HUES6 (cell line): ENCODE measurements at regions not wholly inside any gene's neighbourhood (a gene's known extent, or its start where the extent isn't known, plus 50 kb on each side); places are given as distances from the start of the nearest gene placed in this dataset.

Source experiments
- H3K27ac ChIP-seq: 2 replicates; pipeline ENCODE4 v1.7.0; 2013; ENCODE audit warnings: low read depth, mild to moderate bottlenecking, low read length, inconsistent platforms
- H3K27me3 ChIP-seq: 2 replicates; pipeline ENCODE4 v1.6.1; 2013; ENCODE audit warnings: low read length; ENCODE audit not compliant: control insufficient read depth, insufficient read depth
- H3K36me3 ChIP-seq: 2 replicates; pipeline ENCODE4 v1.6.1; 2013; ENCODE audit warnings: low read length; ENCODE audit not compliant: control insufficient read depth, insufficient read depth
- H3K4me1 ChIP-seq: 2 replicates; pipeline ENCODE4 v1.6.1; 2013; ENCODE audit warnings: low read length; ENCODE audit not compliant: control insufficient read depth, insufficient read depth
- H3K4me3 ChIP-seq: 2 replicates; pipeline ENCODE4 v1.5.1; 2013; ENCODE audit warnings: low read depth, low read length
- H3K9ac ChIP-seq: one replicate; pipeline ENCODE4 v1.6.1; 2013; ENCODE audit warnings: mild to moderate bottlenecking, low read length
- H3K9me3 ChIP-seq: 2 replicates; pipeline ENCODE4 v1.6.1; 2013; ENCODE audit warnings: low read depth, low read length; ENCODE audit not compliant: control insufficient read depth, insufficient read depth

GRCh38 chr2:14513903-14514302 lies 118.6 kb upstream of the LRATD1 start:
- no peaks in the 10 kb centered on the region for H3K36me3 ChIP-seq
- no peak overlapping the region for H3K27ac ChIP-seq
- H3K9me3 ChIP-seq: peaks cover 7% of the 10 kb centered on the region; the same call in 1 of the 2 replicates
- no peaks in the 10 kb centered on the region for H3K27me3 ChIP-seq
- H3K4me3 ChIP-seq: no peak overlapping the region
- 0 out of 2 replicates have a peak, but pooled peaks cover 4% of the 10 kb centered on the region for H3K4me1 ChIP-seq
- no peak overlapping the region for H3K9ac ChIP-seq

- H3K36me3 ChIP-seq: no peaks in the 10 kb centered on the region
- H3K9ac ChIP-seq: no peak overlapping the region
- no peaks in the 10 kb centered on the region for H3K27me3 ChIP-seq
- no peak overlapping the region for H3K27ac ChIP-seq
- no peaks in the 10 kb centered on the region for H3K9me3 ChIP-seq
- H3K4me1 ChIP-seq: 0 out of 2 replicates have a peak, but pooled peaks cover 4% of the 10 kb centered on the region
- no peak overlapping the region for H3K4me3 ChIP-seq
These were observed 115.7 kb upstream of the LRATD1 start for GRCh38 chr2:14516844-14517243.

GRCh38 chr2:14517731-14518130 lies 114.8 kb upstream of the LRATD1 start:
- Histone ChIP-seq H3K27ac (no peak overlapping the region), H3K9me3 (no peaks in the 10 kb centered on the region), H3K36me3 (no peaks in the 10 kb centered on the region), H3K27me3 (no peaks in the 10 kb centered on the region), H3K4me3 (no peak overlapping the region), H3K9ac (no peak overlapping the region), H3K4me1 (0 out of 2 replicates have a peak, but pooled peaks cover 4% of the 10 kb centered on the region)

- Histone ChIP-seq H3K9ac (no peak overlapping the region), H3K4me3 (no peak overlapping the region), H3K27me3 (no peaks in the 10 kb centered on the region), H3K4me1 (no peaks in the 10 kb centered on the region), H3K27ac (no peak overlapping the region), H3K36me3 (no peaks in the 10 kb centered on the region), H3K9me3 (no peaks in the 10 kb centered on the region)
These were observed 112.1 kb upstream of the LRATD1 start for GRCh38 chr2:14520385-14520945.

GRCh38 chr2:14524041-14524802 lies 108.3 kb upstream of the LRATD1 start:
- Histone ChIP-seq H3K27ac (no peak overlapping the region), H3K4me3 (no peak overlapping the region), H3K36me3 (no peaks in the 10 kb centered on the region), H3K9me3 (no peaks in the 10 kb centered on the region), H3K9ac (no peak overlapping the region), H3K27me3 (no peaks in the 10 kb centered on the region), H3K4me1 (no peaks in the 10 kb centered on the region)

- Histone ChIP-seq H3K36me3 (no peaks in the 10 kb centered on the region), H3K27me3 (no peaks in the 10 kb centered on the region), H3K9ac (no peak overlapping the region), H3K4me1 (no peaks in the 10 kb centered on the region), H3K27ac (no peak overlapping the region), H3K9me3 (no peaks in the 10 kb centered on the region), H3K4me3 (no peak overlapping the region)
These were observed 107.8 kb upstream of the LRATD1 start for GRCh38 chr2:14524803-14525080.

- Histone ChIP-seq H3K27me3 (no peaks in the 10 kb centered on the region), H3K4me1 (no peaks in the 10 kb centered on the region), H3K36me3 (no peaks in the 10 kb centered on the region), H3K9ac (no peak overlapping the region), H3K9me3 (no peaks in the 10 kb centered on the region), H3K27ac (no peak overlapping the region), H3K4me3 (no peak overlapping the region)
These were observed 102.0 kb upstream of the LRATD1 start for GRCh38 chr2:14530506-14530905.

- Histone ChIP-seq H3K9ac (no peak overlapping the region), H3K4me3 (no peak overlapping the region), H3K36me3 (no peaks in the 10 kb centered on the region), H3K27me3 (no peaks in the 10 kb centered on the region), H3K27ac (no peak overlapping the region), H3K4me1 (no peaks in the 10 kb centered on the region), H3K9me3 (no peaks in the 10 kb centered on the region)
These were observed 99.3 kb upstream of the LRATD1 start for GRCh38 chr2:14533131-14533757.

- Histone ChIP-seq H3K27me3 (no peaks in the 10 kb centered on the region), H3K36me3 (no peaks in the 10 kb centered on the region), H3K4me3 (no peak overlapping the region), H3K9ac (no peak overlapping the region), H3K27ac (no peak overlapping the region), H3K9me3 (no peaks in the 10 kb centered on the region), H3K4me1 (no peaks in the 10 kb centered on the region)
These were observed 97.4 kb upstream of the LRATD1 start for GRCh38 chr2:14535156-14535555.

GRCh38 chr2:14536976-14537375 lies 95.5 kb upstream of the LRATD1 start:
- Histone ChIP-seq H3K27ac (no peak overlapping the region), H3K9ac (no peak overlapping the region), H3K9me3 (no peaks in the 10 kb centered on the region), H3K4me3 (no peak overlapping the region), H3K36me3 (no peaks in the 10 kb centered on the region), H3K27me3 (no peaks in the 10 kb centered on the region), H3K4me1 (no peaks in the 10 kb centered on the region)

- 0 out of 2 replicates have a peak, but pooled peaks cover 3% of the 10 kb centered on the region for H3K9me3 ChIP-seq
- H3K27me3 ChIP-seq: no peaks in the 10 kb centered on the region
- H3K4me3 ChIP-seq: no peak overlapping the region
- H3K27ac ChIP-seq: no peak overlapping the region
- H3K9ac ChIP-seq: no peak overlapping the region
- H3K36me3 ChIP-seq: no peaks in the 10 kb centered on the region
- H3K4me1 ChIP-seq: no peaks in the 10 kb centered on the region
These were observed 92.5 kb upstream of the LRATD1 start for GRCh38 chr2:14540015-14540414.
